SK-N-SH (cell line): ENCODE measurements at regions not wholly inside any gene's neighbourhood (a gene's known extent, or its start where the extent isn't known, plus 50 kb on each side); places are given as distances from the start of the nearest gene placed in this dataset.

Source experiments
- CTCF ChIA-PET: fragments of 300-600, 350-600 bp; formaldehyde crosslinking; extraction: SDS; loops from one replicate; lab custom pipeline; 2021; lab: Yijun Ruan, JAX
- POLR2A ChIA-PET: fragments of 350-600 bp; sonication (Branson Sonifier 250); formaldehyde crosslinking; extraction: SDS; loops from one replicate; lab custom pipeline; 2020; ENCODE audit warnings: antibody characterized with exemption, inconsistent platforms; lab: Yijun Ruan, JAX
- DNase-seq: peaks from one replicate; pipeline ENCODE4 v3.0.0; 2012
- H2AFZ ChIP-seq: fragments of 200-600 bp; sonication (generic); 2 replicates; pipeline ENCODE4 v1.8.1; 2016; ENCODE audit warnings: antibody characterized with exemption, mild to moderate bottlenecking, low read depth
- H3F3A ChIP-seq: fragments of 200-600 bp; sonication (generic); replicated peaks from 2 replicates; pipeline ENCODE3; 2016; ENCODE audit warnings: antibody characterized with exemption, mild to moderate bottlenecking; ENCODE audit not compliant: insufficient read depth
- H3K27ac ChIP-seq, 2 experiments: fragments of 200-500 bp in 1 of 2; fragments of 200-600 bp in 1 of 2; sonication (Bioruptor generic) in 1 of 2; sonication (generic), shearing (Covaris generic) in 1 of 2; 2 replicates each; pipeline versions ENCODE4 v1.5.1 to v1.6.1; 2014 to 2016; ENCODE audit warnings: low read depth in 2 of 2, inconsistent platforms in 1 of 2, low read length in 1 of 2, mild to moderate bottlenecking in 1 of 2, mixed read lengths in 1 of 2
- H3K27me3 ChIP-seq: fragments of 200-600 bp; sonication (generic), shearing (Covaris generic); 2 replicates; pipeline ENCODE4 v1.6.1; 2016; ENCODE audit warnings: mixed run types; ENCODE audit not compliant: insufficient read depth
- H3K36me3 ChIP-seq, 2 experiments: fragments of 200-500 bp in 1 of 2; fragments of 200-600 bp in 1 of 2; sonication (Bioruptor generic) in 1 of 2; sonication (generic) in 1 of 2; replicated peaks in 1 of 2; 2 replicates each; pipeline versions ENCODE3 to v1.5.1; 2014 to 2016; ENCODE audit warnings: low read length in 1 of 2, mild to moderate bottlenecking in 1 of 2; ENCODE audit not compliant: insufficient read depth in 2 of 2, control insufficient read depth in 1 of 2
- H3K4me1 ChIP-seq, 2 experiments: fragments of 200-500 bp in 1 of 2; fragments of 200-600 bp in 1 of 2; sonication (Bioruptor generic) in 1 of 2; sonication (generic), shearing (Covaris generic) in 1 of 2; 2 replicates each; pipeline versions ENCODE4 v1.5.1 to v1.6.1; 2014 to 2016; ENCODE audit warnings: low read depth in 1 of 2, low read length in 1 of 2, mixed run types in 1 of 2; ENCODE audit not compliant: insufficient read depth in 2 of 2, control insufficient read depth in 1 of 2
- H3K4me2 ChIP-seq: fragments of 200-600 bp; sonication (generic), shearing (Covaris generic); 2 replicates; pipeline ENCODE4 v1.6.1; 2017; ENCODE audit warnings: mixed run types
- H3K4me3 ChIP-seq, 2 experiments: fragments of 200-500 bp in 1 of 2; fragments of 200-600 bp in 1 of 2; sonication (Bioruptor generic) in 1 of 2; sonication (generic), shearing (Covaris generic) in 1 of 2; 2 replicates each; pipeline versions ENCODE4 v1.5.1 to v1.8.1; 2014 to 2016; ENCODE audit warnings: low read depth in 2 of 2, inconsistent platforms in 1 of 2, low read length in 1 of 2, mild to moderate bottlenecking in 1 of 2, mixed read lengths in 1 of 2, moderate library complexity in 1 of 2
- H3K79me2 ChIP-seq: fragments of 200-600 bp; sonication (generic); 2 replicates; pipeline ENCODE4 v1.8.1; 2017; ENCODE audit warnings: mild to moderate bottlenecking; ENCODE audit not compliant: insufficient read depth
- H3K9ac ChIP-seq: fragments of 200-600 bp; sonication (generic); 2 replicates; pipeline ENCODE4 v1.6.1; 2017; ENCODE audit warnings: mixed run types
- H3K9me2 ChIP-seq: fragments of 200-600 bp; sonication (generic); 2 replicates; pipeline ENCODE4 v1.6.1; 2017; ENCODE audit warnings: mixed run types
- H3K9me3 ChIP-seq: fragments of 200-600 bp; sonication (generic); 2 replicates; pipeline ENCODE4 v1.6.1; 2017; ENCODE audit warnings: mixed run types, mild to moderate bottlenecking, moderate library complexity
- H4K20me1 ChIP-seq: fragments of 200-600 bp; sonication (generic); 2 replicates; pipeline ENCODE4 v1.6.1; 2017; ENCODE audit warnings: mild to moderate bottlenecking, mixed run types; ENCODE audit not compliant: insufficient read depth
- EP300 ChIP-seq, 2 experiments: IDR thresholded peaks; 2 replicates each; pipeline versions ENCODE4 v1.4.0 to v1.6.1; 2012; ENCODE audit warnings: borderline replicate concordance in 1 of 2, low read depth in 1 of 2, low read length in 1 of 2
- FOSL2 ChIP-seq: IDR thresholded peaks from 2 replicates; pipeline ENCODE4 v1.4.0; 2012; ENCODE audit warnings: low read depth, mild to moderate bottlenecking, moderate library complexity, borderline replicate concordance
- FOXM1 ChIP-seq: IDR thresholded peaks from 2 replicates; pipeline ENCODE4 v1.4.0; 2012; ENCODE audit warnings: low read depth, mild to moderate bottlenecking
- IRF3 ChIP-seq: fragments of 150-350 bp; IDR thresholded peaks from 2 replicates; pipeline ENCODE4 v1.6.1; 2016; ENCODE audit warnings: mild to moderate bottlenecking, low read depth, low read length
- JUND ChIP-seq: IDR thresholded peaks from 2 replicates; pipeline ENCODE4 v1.4.0; 2012
- MEF2A ChIP-seq: IDR thresholded peaks from 2 replicates; pipeline ENCODE4 v1.4.0; 2012; ENCODE audit warnings: low read depth, borderline replicate concordance
- MXI1 ChIP-seq: IDR thresholded peaks from 2 replicates; pipeline ENCODE4 v1.6.1; 2012; ENCODE audit warnings: mild to moderate bottlenecking, low read depth, low read length, improper control_type of control experiment
- NFIC ChIP-seq: IDR thresholded peaks from 2 replicates; pipeline ENCODE4 v1.4.0; 2012; ENCODE audit warnings: borderline replicate concordance
- PBX3 ChIP-seq: IDR thresholded peaks from 2 replicates; pipeline ENCODE4; 2012
- RAD21 ChIP-seq: IDR thresholded peaks from 2 replicates; pipeline ENCODE4 v1.6.1; 2012; ENCODE audit warnings: mild to moderate bottlenecking, low read length
- RFX5 ChIP-seq: IDR thresholded peaks from 2 replicates; pipeline ENCODE4 v1.6.1; 2012; ENCODE audit warnings: mild to moderate bottlenecking, improper control_type of control experiment, low read length
- SIN3A ChIP-seq: IDR thresholded peaks from 2 replicates; pipeline ENCODE4 v1.6.1; 2012; ENCODE audit warnings: low read depth, mild to moderate bottlenecking, low read length, moderate library complexity, borderline replicate concordance
- TAF1 ChIP-seq: IDR thresholded peaks from 2 replicates; pipeline ENCODE4 v1.6.1; 2012; ENCODE audit warnings: low read depth, mild to moderate bottlenecking, low read length, moderate library complexity, borderline replicate concordance
- TCF12 ChIP-seq: IDR thresholded peaks from 2 replicates; pipeline ENCODE4 v1.4.0; 2012
- TEAD4 ChIP-seq: IDR thresholded peaks from 2 replicates; pipeline ENCODE4 v1.4.0; 2012; ENCODE audit warnings: mild to moderate bottlenecking, borderline replicate concordance; ENCODE audit not compliant: insufficient read depth
- USF2 ChIP-seq: fragments of 150-350 bp; IDR thresholded peaks from 2 replicates; pipeline ENCODE4 v1.6.1; 2017; ENCODE audit warnings: antibody characterized with exemption, low read length, low read depth, borderline replicate concordance
- YY1 ChIP-seq: IDR thresholded peaks from 2 replicates; pipeline ENCODE4 v1.4.0; 2012; ENCODE audit warnings: low read depth, mild to moderate bottlenecking
- WGBS: methylation state at CpG from one replicate; pipeline ENCODE4 v1.1.6; 2017; ENCODE audit warnings: low lambda C conversion rate; 5-methylcytosine and 5-hydroxymethylcytosine counted together
- TF ChIP-seq, protein P1 (sequence below): IDR thresholded peaks from 2 replicates; pipeline ENCODE4 v1.4.0; 2012; ENCODE audit warnings: low read depth, borderline replicate concordance
- TF ChIP-seq, protein P2 (sequence below): IDR thresholded peaks from 2 replicates; pipeline ENCODE4 v1.6.1; 2012; ENCODE audit warnings: mild to moderate bottlenecking, low read depth, low read length, moderate library complexity

DNA sequence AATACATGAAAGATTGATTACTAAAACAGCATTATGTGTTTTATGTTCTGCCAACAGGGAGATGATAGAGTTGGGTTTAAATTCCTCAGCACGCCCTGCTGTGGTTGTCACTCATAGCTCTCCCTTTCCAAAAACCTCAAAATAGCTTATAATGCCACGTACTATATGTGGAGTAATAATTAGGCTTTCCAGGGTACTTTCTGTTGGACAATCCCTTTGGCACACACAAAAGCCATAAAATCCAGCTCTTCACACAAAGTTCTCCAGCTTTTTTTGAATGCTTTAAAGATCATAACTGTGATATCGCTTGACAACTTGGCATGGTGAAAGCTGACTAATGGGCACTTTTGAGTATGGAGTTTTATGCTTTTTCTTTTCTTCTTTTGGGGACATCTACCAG, 145.3 kb upstream of the DCN start:
- H3K79me2 ChIP-seq: no peaks in the 10 kb centered on the region
- no peaks in the 10 kb centered on the region for H3K9me2 ChIP-seq
- DNase-seq: no peak
- H3K9me3 ChIP-seq: no peaks in the 10 kb centered on the region
- no peaks in the 10 kb centered on the region for H3K36me3 ChIP-seq
- 50% methylated on average over 3 of the region's 3 CpGs for WGBS
- no peaks in the 10 kb centered on the region for H3K27me3 ChIP-seq
- TF ChIP-seq YY1: no peak
- TF ChIP-seq NFIC: peak; percentile 65; the same call in 1 of the 2 replicates
- no peak for TF ChIP-seq TAF1
- TF ChIP-seq, protein P1, sequence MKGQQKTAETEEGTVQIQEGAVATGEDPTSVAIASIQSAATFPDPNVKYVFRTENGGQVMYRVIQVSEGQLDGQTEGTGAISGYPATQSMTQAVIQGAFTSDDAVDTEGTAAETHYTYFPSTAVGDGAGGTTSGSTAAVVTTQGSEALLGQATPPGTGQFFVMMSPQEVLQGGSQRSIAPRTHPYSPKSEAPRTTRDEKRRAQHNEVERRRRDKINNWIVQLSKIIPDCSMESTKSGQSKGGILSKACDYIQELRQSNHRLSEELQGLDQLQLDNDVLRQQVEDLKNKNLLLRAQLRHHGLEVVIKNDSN: no peak
- TF ChIP-seq TEAD4: 0 out of 2 replicates have a peak, but pooled peaks have one; percentile 55
- peak; percentile 71 for TF ChIP-seq PBX3
- peak; percentile 23; the same call in 1 of the 2 replicates for TF ChIP-seq FOSL2
- peak; percentile 71 for TF ChIP-seq TCF12
- TF ChIP-seq RAD21: no peak
- no peak for TF ChIP-seq RFX5
- TF ChIP-seq EP300 (IDR thresholded peaks at IDR 0.05; ENCODE audit: borderline replicate concordance in 1 of 2, low read depth in 1 of 2, low read length in 1 of 2): peak in 1 of 2 experiments; percentile 46; a peak in 2 of 4 replicates
- 0 out of 2 replicates have a peak, but pooled peaks have one; percentile 20 for TF ChIP-seq FOXM1
- H3K4me2 ChIP-seq: no peak overlapping the region
- H3F3A ChIP-seq: peaks cover 18% of the 10 kb centered on the region
- no peak overlapping the region for H3K9ac ChIP-seq
- no peak overlapping the region for H3K4me3 ChIP-seq
- no peaks in the 10 kb centered on the region for H4K20me1 ChIP-seq
- CTCF ChIA-PET: interaction anchor here (0.7 to 7.6 kb wide), 8 partner anchors 11 to 383 kb away, joined by 4 to 95 read pairs (median 4); no protein-coding TSS in a partner anchor
- no peak overlapping the region for H2AFZ ChIP-seq
- H3K4me1 ChIP-seq: no peaks in the 10 kb centered on the region; a peak in 1 of 4 replicates
- POLR2A ChIA-PET: no interaction called here
- H3K27ac ChIP-seq: peak overlapping the region; percentile 16 to 91; a peak in 2 of 4 replicates

GRCh38 chr12:91327131-91327530, 144.5 kb upstream of the DCN start:
- ChIA-PET POLR2A (no interaction called here), CTCF (interaction anchor here (0.5 to 7.6 kb wide), 35 partner anchors 9 to 381 kb away, joined by 3 to 95 read pairs (median 4); no protein-coding TSS in a partner anchor)
- WGBS: 82% methylated on average over 4 of the region's 4 CpGs
- H3F3A ChIP-seq: peaks cover 18% of the 10 kb centered on the region
- no peaks in the 10 kb centered on the region for H3K79me2 ChIP-seq
- no peak overlapping the region for H3K4me2 ChIP-seq
- H2AFZ ChIP-seq: no peak overlapping the region
- no peak for DNase-seq
- H3K27me3 ChIP-seq: no peaks in the 10 kb centered on the region
- H3K9me3 ChIP-seq: no peaks in the 10 kb centered on the region
- peak overlapping the region; percentile 70 to 91; a peak in 2 of 4 replicates for H3K27ac ChIP-seq
- no peaks in the 10 kb centered on the region for H3K9me2 ChIP-seq
- no peaks in the 10 kb centered on the region for H3K36me3 ChIP-seq
- H3K4me1 ChIP-seq: no peaks in the 10 kb centered on the region; a peak in 1 of 4 replicates
- no peaks in the 10 kb centered on the region for H4K20me1 ChIP-seq
- no peak overlapping the region for H3K9ac ChIP-seq
- no peak overlapping the region for H3K4me3 ChIP-seq
- no peak for TF ChIP-seq JUND
- TF ChIP-seq YY1: no peak
- TF ChIP-seq USF2: no peak
- TF ChIP-seq MXI1: no peak
- TF ChIP-seq SIN3A: no peak
- TF ChIP-seq NFIC: no peak
- no peak for TF ChIP-seq FOXM1
- TF ChIP-seq MEF2A: no peak
- TF ChIP-seq, protein P2, sequence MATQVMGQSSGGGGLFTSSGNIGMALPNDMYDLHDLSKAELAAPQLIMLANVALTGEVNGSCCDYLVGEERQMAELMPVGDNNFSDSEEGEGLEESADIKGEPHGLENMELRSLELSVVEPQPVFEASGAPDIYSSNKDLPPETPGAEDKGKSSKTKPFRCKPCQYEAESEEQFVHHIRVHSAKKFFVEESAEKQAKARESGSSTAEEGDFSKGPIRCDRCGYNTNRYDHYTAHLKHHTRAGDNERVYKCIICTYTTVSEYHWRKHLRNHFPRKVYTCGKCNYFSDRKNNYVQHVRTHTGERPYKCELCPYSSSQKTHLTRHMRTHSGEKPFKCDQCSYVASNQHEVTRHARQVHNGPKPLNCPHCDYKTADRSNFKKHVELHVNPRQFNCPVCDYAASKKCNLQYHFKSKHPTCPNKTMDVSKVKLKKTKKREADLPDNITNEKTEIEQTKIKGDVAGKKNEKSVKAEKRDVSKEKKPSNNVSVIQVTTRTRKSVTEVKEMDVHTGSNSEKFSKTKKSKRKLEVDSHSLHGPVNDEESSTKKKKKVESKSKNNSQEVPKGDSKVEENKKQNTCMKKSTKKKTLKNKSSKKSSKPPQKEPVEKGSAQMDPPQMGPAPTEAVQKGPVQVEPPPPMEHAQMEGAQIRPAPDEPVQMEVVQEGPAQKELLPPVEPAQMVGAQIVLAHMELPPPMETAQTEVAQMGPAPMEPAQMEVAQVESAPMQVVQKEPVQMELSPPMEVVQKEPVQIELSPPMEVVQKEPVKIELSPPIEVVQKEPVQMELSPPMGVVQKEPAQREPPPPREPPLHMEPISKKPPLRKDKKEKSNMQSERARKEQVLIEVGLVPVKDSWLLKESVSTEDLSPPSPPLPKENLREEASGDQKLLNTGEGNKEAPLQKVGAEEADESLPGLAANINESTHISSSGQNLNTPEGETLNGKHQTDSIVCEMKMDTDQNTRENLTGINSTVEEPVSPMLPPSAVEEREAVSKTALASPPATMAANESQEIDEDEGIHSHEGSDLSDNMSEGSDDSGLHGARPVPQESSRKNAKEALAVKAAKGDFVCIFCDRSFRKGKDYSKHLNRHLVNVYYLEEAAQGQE: no peak
- no peak for TF ChIP-seq IRF3
